Activated CD8-positive, alpha-beta memory T cell treated with anti-CD3 and anti-CD28 coated beads, Interleukin-2, amount 10 ng/mL, durations not matched to agents 7 days and 5 days (primary cell): ENCODE measurements at regions not wholly inside any gene's neighbourhood (a gene's known extent, or its start where the extent isn't known, plus 50 kb on each side); places are given as distances from the start of the nearest gene placed in this dataset.
"Not testable (repeated sequence)": the region's sequence is repeated elsewhere in the genome, so short reads cannot be mapped to it uniquely, and the experiment has no call there.

Experiments
- ATAC-seq: fragments of 150-1000 bp; cut with Tn5 transposase; one replicate; pipeline ENCODE4 v1.10.0; 2021; ENCODE audit warnings: moderate library complexity
- CTCF ChIA-PET: fragments of 350-600 bp; sonication (Branson Sonifier 250); formaldehyde crosslinking; loops from one replicate; lab custom pipeline; 2021; ENCODE audit warnings: antibody characterized with exemption; lab: Charles Lee
- DNase-seq: peaks from one replicate; pipeline ENCODE4 v3.0.0-alpha.2; 2020
- H3K27ac Mint-ChIP-seq: one replicate; pipeline ENCODE4 v1.8.0; 2021; ENCODE audit warnings: mild to moderate bottlenecking, mixed read lengths
- H3K27me3 Mint-ChIP-seq: one replicate; pipeline ENCODE4 v1.8.0; 2021; ENCODE audit warnings: mixed read lengths
- H3K36me3 Mint-ChIP-seq: one replicate; pipeline ENCODE4 v1.8.0; 2021; ENCODE audit warnings: mild to moderate bottlenecking, mixed read lengths
- H3K4me1 Mint-ChIP-seq: one replicate; pipeline ENCODE4 v1.8.0; 2021; ENCODE audit warnings: mixed read lengths
- H3K4me3 Mint-ChIP-seq: one replicate; pipeline ENCODE4 v1.8.0; 2021; ENCODE audit warnings: mild to moderate bottlenecking, moderate library complexity, mixed read lengths
- H3K9me3 Mint-ChIP-seq: one replicate; pipeline ENCODE4 v1.8.0; 2022; ENCODE audit warnings: low read depth, mixed read lengths

DNA sequence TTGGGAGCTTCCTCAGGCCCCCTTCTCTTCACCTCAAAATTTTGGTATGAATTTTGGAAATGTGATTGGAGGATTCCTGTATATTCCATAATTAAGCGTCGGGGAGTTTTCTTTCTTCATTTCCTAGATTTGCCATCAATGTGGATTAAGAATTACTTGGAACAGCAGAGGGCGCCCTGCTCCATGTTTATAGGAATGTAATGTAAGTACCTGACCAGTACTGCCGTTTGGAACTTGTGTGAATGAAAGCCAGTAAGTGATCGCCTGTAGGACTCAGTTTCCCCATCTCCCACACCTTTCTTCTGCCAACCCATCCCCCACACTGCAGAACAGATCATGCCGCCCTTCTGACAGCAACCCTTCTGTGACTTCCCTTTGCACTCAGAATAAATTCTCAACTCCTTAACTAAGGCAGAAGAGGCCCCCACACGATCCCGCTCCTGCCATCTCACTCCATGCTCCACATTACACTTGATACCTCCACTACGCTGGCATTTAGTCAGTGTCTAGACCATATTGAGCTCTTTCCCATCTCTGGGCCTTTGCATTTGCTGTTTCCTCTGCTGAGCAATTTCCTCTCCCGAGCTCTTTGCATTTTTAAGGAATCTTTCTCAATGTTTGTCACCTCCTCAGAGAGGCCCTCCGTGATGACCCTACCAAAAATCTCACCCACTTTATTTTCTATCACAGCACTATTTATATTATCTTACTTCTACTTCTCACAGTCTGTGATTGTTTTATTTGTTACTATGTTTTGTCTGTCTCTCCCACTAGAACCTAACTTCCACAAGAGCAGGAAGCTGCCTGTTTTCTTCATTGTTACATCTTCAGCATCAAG, 79.5 kb upstream of the HTR4 start:
- ATAC-seq (peak; percentile 44), DNase-seq (peak; percentile 86)
- no peaks in the 10 kb centered on the region for H3K36me3 Mint-ChIP-seq
- CTCF ChIA-PET, result interaction anchor here (0.6 to 6.9 kb wide), 29 partner anchors 7 to 555 kb away, joined by 3 to 227 read pairs (median 5); partner anchors contain the start of gene ABLIM3
- H3K4me1 Mint-ChIP-seq, result peaks cover 21% of the 10 kb centered on the region
- H3K27ac Mint-ChIP-seq, result no peak overlapping the region
- H3K27me3 Mint-ChIP-seq, result peaks cover 21% of the 10 kb centered on the region
- H3K4me3 Mint-ChIP-seq, result no peak overlapping the region
- no peaks in the 10 kb centered on the region for H3K9me3 Mint-ChIP-seq

DNA sequence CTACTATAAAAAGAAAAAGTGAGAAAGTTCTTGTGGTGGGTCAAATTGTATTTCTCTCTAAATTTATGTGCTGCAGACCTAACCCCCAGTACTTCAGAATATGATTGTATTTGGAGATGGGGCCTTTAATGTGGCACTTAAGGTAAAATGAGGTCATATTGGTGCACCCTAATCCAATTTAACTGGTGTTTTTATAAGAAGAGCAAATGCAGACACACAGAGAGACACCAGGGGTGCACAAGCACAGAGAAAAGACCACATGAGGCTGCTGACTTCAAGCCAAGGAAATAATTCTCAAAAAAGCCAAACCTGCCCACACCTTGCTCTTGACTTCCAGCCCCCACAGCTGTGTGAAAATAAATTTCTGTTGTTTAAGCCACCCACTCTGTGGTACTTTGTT, 80.2 kb upstream of the HTR4 start:
- H3K36me3 Mint-ChIP-seq, result no peaks in the 10 kb centered on the region
- CTCF ChIA-PET, result interaction anchor here (0.6 to 6.9 kb wide), 16 partner anchors 7 to 535 kb away, joined by 3 to 227 read pairs (median 5); no protein-coding TSS in a partner anchor
- no peaks in the 10 kb centered on the region for H3K9me3 Mint-ChIP-seq
- peaks cover 21% of the 10 kb centered on the region for H3K4me1 Mint-ChIP-seq
- no peak overlapping the region for H3K4me3 Mint-ChIP-seq
- ATAC-seq (no peak), DNase-seq (no peak)
- no peak overlapping the region for H3K27ac Mint-ChIP-seq
- peaks cover 21% of the 10 kb centered on the region for H3K27me3 Mint-ChIP-seq

DNA sequence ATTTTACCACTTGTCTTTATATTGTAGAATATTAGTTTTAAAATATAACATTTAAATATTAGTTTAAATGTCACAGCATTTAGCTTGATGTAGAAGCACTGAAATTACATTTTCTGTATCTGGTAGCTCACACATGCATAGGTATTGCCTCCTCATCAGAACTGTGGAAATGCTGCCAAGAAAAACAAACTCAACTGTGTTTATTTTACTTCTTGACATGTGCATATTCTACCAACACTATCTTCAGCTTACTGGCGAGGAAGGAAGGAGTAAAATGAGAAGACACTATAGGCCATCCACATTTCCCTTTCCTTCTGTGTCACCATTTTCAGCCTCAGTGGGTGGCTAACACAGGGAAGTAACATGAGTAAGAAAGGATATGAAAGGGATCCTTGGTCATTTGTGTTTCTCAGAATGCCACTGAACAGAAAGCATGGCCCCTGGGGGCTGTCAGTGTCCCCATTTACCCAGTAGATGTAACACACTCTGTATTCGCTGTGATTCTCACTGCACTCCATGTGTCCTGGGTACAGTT, 81.0 kb upstream of the HTR4 start:
- H3K9me3 Mint-ChIP-seq, result no peaks in the 10 kb centered on the region
- no peak for ATAC-seq
- H3K36me3 Mint-ChIP-seq, result no peaks in the 10 kb centered on the region
- DNase-seq, result no peak
- CTCF ChIA-PET, result interaction anchor here (0.7 to 6.9 kb wide), 9 partner anchors 9 to 534 kb away, joined by 3 to 227 read pairs (median 6); no protein-coding TSS in a partner anchor
- no peak overlapping the region for H3K4me3 Mint-ChIP-seq
- no peak overlapping the region for H3K27ac Mint-ChIP-seq
- H3K4me1 Mint-ChIP-seq, result peaks cover 24% of the 10 kb centered on the region
- H3K27me3 Mint-ChIP-seq, result peaks cover 18% of the 10 kb centered on the region

DNA sequence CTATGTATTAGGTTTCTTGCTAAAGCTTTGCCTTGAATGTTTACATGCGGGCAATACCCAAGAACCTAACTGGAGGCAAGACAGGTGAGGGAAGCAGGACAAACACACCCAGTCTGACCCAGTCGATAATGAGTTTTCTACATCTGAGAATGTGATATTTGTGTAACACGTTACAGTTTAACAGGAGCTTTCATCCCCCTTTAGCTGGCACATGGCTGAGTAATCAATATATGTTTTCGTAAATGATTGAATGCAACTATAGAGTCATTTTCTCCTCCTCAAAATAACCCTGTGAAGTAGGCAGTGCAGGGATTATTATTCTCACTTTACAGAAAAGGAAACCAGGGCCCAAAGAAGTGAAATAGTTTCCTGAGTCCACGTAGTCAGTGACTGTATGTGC, 84.7 kb upstream of the HTR4 start:
- ATAC-seq (no peak), DNase-seq (no peak)
- peaks cover 26% of the 10 kb centered on the region for H3K27me3 Mint-ChIP-seq
- no peaks in the 10 kb centered on the region for H3K36me3 Mint-ChIP-seq
- peaks cover 3% of the 10 kb centered on the region for H3K4me1 Mint-ChIP-seq
- H3K4me3 Mint-ChIP-seq, result no peak overlapping the region
- H3K27ac Mint-ChIP-seq, result no peak overlapping the region
- CTCF ChIA-PET, result interaction anchor here (0.9 to 7.5 kb wide), 9 partner anchors 7 to 530 kb away, joined by 3 to 91 read pairs (median 7); no protein-coding TSS in a partner anchor
- no peaks in the 10 kb centered on the region for H3K9me3 Mint-ChIP-seq

DNA sequence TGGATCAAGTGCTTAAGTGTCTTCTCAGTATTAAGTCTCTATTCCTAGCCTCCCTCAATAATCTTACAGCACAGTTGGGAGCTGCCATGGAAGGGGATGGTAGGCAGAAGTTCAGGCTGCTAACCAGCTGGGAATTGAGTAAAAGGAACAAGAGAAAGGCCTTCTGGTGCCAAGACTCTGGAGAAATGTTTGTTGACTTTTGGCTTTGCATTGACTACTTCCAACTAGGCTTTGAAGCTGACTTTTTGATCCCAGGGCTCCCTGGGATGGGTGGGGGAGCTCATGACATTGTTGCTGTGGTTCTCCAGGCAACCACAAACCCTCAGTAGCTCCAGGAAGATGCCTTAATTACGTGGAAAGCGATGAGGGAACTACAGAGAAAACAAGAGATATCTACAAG, 85.2 kb upstream of the HTR4 start:
- no peak for ATAC-seq
- H3K36me3 Mint-ChIP-seq, result no peaks in the 10 kb centered on the region

DNA sequence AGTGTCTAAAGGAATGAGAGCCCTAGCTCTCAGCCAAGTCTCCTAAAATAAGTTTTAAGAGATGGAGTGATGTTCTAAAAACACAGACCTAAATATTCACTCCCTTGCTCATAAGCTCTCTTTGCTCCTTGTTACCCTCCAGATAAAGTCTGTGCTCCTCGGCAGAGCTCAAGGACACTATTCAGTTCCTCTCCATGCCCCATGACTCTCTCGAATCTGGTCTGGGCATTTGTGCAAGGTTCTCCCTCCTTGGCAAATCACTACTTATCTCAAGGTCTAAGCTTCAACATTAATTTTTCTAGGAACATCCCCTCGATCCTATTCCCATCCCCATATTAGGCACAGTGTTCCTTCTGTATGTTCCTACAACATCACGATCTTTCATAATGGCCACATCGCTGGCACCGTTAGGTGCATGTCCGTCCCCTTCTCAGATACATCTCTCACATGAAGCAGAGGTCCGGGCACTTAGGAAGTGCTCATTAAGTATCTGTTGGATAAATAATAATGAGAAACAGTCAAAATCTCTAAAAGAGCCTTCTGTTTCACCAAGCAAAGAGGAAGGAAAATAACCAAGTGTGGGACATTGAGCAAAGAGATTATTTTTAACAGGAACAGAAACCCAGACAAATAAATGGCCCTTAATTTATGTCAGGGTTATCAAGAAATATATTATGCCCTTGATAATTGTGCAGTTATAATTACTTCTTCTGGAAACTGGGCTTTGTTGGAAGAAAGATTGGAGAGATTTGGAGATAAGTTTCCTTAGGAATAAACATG, 85.9 kb upstream of the HTR4 start:
- no peak overlapping the region for H3K27ac Mint-ChIP-seq
- no peak overlapping the region for H3K4me3 Mint-ChIP-seq
- CTCF ChIA-PET, result interaction anchor here (0.9 to 7.5 kb wide), 18 partner anchors 9 to 375 kb away, joined by 3 to 91 read pairs (median 6); partner anchors contain the start of gene ADRB2
- H3K4me1 Mint-ChIP-seq, result peaks cover 3% of the 10 kb centered on the region
- ATAC-seq (no peak), DNase-seq (no peak)
- no peaks in the 10 kb centered on the region for H3K36me3 Mint-ChIP-seq
- no peaks in the 10 kb centered on the region for H3K9me3 Mint-ChIP-seq
- H3K27me3 Mint-ChIP-seq, result peaks cover 36% of the 10 kb centered on the region

More for the DNA sequence above, 85.2 kb upstream of the HTR4 start:
- Mint-ChIP-seq H3K4me3 (no peak overlapping the region), H3K9me3 (no peaks in the 10 kb centered on the region), H3K27me3 (peaks cover 29% of the 10 kb centered on the region), H3K4me1 (peaks cover 3% of the 10 kb centered on the region), H3K27ac (no peak overlapping the region)
- DNase-seq, result no peak
- CTCF ChIA-PET, result interaction anchor here (0.9 to 7.5 kb wide), 11 partner anchors 8 to 530 kb away, joined by 3 to 91 read pairs (median 7); no protein-coding TSS in a partner anchor

DNA sequence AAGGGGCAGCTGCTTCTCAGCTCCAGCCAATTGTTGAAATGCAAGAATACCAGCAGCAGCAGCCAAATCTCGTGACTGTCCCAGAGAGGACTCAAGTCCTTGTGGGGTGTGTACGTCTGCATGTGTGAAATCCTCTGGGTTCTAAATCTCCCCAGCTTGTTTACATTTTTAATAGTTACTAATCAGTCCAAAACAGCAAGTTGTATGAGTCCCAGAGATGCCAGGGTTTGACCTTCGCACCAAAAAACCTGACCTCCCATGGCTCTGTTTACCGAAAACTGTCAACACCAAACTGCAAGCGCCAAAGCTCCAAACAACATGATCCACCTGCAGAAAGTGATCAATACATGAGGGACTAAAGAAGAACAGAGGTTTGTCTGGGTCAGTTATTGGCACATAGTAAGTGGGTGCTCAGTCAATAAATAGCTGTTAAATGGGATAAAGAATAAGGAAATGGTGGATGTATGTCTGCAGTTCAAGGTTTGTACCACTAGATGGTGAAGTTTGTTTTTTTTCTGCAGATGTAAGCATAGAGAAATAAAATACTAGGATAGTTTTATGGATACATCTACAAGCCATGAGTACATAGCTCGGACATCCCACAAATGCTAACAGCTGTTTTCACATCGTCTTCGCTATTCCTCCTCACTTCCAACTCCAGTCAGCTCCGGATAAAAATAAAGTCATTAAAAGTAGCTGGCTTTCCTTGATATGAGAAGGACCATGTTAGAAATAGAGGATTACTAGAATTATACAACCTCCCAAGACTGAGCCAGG, 85.3 kb upstream of the ADRB2 start:
- Mint-ChIP-seq H3K27me3 (peaks cover 36% of the 10 kb centered on the region), H3K4me1 (peaks cover 3% of the 10 kb centered on the region), H3K9me3 (no peaks in the 10 kb centered on the region), H3K36me3 (no peaks in the 10 kb centered on the region), H3K4me3 (no peak overlapping the region), H3K27ac (no peak overlapping the region)
- ATAC-seq (no peak), DNase-seq (no peak)
- CTCF ChIA-PET, result interaction anchor here (0.6 to 7.5 kb wide), 30 partner anchors 10 to 374 kb away, joined by 3 to 91 read pairs (median 5); partner anchors contain the start of gene ADRB2

DNA sequence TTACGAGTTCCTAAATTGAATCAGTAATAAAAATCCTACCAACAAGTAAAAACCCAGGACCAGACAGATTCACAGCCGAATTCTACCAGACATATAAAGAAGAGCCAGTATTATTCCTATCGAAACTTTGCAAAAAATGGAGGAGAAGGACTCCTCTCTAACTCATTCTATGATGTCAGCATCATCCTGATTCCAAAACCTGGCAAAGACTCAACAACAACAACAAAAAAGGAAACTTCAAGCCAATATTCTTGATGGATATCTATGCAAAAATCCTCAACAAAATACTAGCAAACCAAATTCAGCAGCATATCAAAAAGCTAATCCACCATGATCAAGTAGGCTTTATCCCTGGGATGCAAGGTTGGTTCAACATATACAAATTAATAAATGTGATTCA, 84.6 kb upstream of the ADRB2 start:
- H3K4me1 Mint-ChIP-seq, H3K27ac Mint-ChIP-seq, H3K9me3 Mint-ChIP-seq, H3K36me3 Mint-ChIP-seq, H3K4me3 Mint-ChIP-seq, ATAC-seq, DNase-seq: not testable (repeated sequence)
- CTCF ChIA-PET, result interaction anchor here (0.6 to 7.5 kb wide), 28 partner anchors 10 to 373 kb away, joined by 3 to 91 read pairs (median 5); partner anchors contain the start of gene ADRB2
- H3K27me3 Mint-ChIP-seq, result peaks cover 33% of the 10 kb centered on the region

DNA sequence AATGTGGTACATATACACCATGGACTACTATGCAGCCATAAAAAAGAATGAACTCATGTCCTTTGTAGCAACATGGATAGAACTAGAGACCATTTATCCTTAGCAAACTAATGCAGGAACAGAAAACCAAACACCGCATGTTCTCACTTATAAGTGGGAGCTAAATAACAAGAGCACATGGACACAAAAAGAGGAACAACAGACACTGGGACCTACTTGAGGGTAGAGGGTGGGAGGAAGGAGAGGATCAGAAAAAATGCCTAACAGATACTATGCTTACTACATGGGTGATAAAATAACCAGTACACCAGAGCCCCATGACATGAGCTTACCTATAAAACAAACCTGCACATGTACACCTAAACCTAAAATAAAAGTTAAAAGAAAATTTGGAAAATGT, 82.0 kb upstream of the ADRB2 start:
- CTCF ChIA-PET, result interaction anchor here (1.0 to 1.3 kb wide), 3 partner anchors 9 to 290 kb away, joined by 3 to 5 read pairs (median 3); no protein-coding TSS in a partner anchor
- not testable (repeated sequence) for H3K4me1 Mint-ChIP-seq, H3K36me3 Mint-ChIP-seq, H3K27ac Mint-ChIP-seq, ATAC-seq, H3K4me3 Mint-ChIP-seq, DNase-seq, H3K9me3 Mint-ChIP-seq
- peaks cover 25% of the 10 kb centered on the region for H3K27me3 Mint-ChIP-seq

DNA sequence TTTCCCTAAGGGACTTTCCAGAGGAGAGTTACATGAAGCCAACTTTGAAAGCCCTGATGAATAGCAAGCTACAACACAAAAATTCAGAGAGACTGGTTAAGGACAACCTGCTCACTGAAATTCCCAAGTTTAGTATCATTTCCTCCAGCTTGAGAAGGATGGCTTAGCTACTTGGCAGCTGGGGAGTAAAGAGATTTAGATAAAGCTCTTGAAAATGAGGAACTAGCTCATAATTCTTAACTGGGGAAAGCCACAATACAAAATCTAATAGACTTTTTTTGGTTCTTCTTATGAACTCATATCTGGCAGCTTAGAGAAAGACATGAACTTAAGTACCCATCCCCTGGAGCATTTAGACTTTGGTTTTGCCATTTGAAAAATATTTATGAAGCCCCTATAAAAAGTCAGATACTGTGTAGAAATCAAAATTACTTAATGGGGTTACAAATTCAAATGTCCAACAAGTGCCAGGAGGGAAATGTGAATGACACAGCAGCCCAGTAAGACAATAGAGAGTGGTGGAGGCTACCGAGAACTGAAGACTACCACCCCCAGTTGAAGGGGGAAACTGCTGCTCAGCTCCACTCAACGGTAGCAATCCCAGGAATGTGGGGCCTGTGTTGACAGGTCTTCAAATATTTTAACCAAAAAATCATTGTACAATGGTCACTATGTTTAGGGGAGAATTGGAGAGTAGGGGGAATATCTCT, 79.4 kb upstream of the ADRB2 start:
- H3K9me3 Mint-ChIP-seq, result no peaks in the 10 kb centered on the region
- H3K27me3 Mint-ChIP-seq, result peaks cover 18% of the 10 kb centered on the region
- H3K4me3 Mint-ChIP-seq, result no peak overlapping the region
- DNase-seq, result no peak
- no peaks in the 10 kb centered on the region for H3K36me3 Mint-ChIP-seq
- H3K27ac Mint-ChIP-seq, result no peak overlapping the region
- CTCF ChIA-PET, result interaction anchor here (0.7 to 1.6 kb wide), 5 partner anchors 13 to 211 kb away, joined by 3 to 4 read pairs (median 3); no protein-coding TSS in a partner anchor
- peaks cover 1% of the 10 kb centered on the region for H3K4me1 Mint-ChIP-seq
- no peak for ATAC-seq

DNA sequence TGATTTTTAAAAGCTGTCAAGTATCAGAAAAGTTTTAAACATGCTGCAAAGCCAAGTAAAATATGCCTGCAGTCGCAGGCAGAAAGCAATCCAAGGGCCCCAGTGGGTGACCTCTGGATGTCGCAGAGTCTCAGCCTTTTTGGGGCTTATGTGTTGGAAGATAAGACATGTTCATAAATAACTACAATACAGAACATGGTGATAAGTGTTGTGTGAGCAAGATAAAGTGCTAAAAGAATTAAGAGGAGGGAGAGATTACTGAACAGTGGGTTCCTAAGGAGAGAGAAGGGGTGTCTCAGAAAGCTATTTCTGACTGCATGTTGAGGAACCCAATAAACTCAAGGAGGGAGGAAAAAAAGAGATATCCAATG, 78.9 kb upstream of the ADRB2 start:
- CTCF ChIA-PET, result interaction anchor here (1.0 to 1.6 kb wide), 4 partner anchors 14 to 210 kb away, joined by 3 to 4 read pairs (median 4); no protein-coding TSS in a partner anchor
- no peaks in the 10 kb centered on the region for H3K9me3 Mint-ChIP-seq
- DNase-seq (no peak), ATAC-seq (no peak)
- no peak overlapping the region for H3K4me3 Mint-ChIP-seq
- peaks cover 1% of the 10 kb centered on the region for H3K4me1 Mint-ChIP-seq
- no peaks in the 10 kb centered on the region for H3K36me3 Mint-ChIP-seq
- H3K27me3 Mint-ChIP-seq, result peaks cover 14% of the 10 kb centered on the region
- no peak overlapping the region for H3K27ac Mint-ChIP-seq
